ENCODE measurements at regions not wholly inside any gene's neighbourhood (a gene's known extent, or its start where the extent isn't known, plus 50 kb on each side); places are given as distances from the start of the nearest gene placed in this dataset.
A peak's percentile ranks its signal among the peaks of the same experiment; 100 is the strongest.

DNA sequence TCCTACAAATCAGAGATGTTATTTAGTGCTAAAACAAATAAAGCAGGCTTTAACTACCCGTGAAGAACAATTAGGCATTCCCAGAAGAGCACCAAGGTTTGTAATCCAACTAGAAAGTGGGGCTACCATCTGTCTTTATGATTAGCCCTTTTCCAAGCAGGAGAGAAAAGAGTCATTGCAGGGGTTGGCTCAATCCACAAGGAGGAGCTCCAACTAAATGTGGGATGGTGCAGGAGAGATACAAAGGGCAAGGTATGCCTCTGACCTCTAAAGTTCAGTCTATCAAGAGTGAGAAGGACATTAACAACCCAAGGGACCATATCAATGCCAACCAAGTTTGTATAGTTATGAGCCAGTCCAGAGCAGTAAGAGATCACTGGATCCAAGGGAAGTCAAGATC is 382.7 kb upstream of the DUSP10 start:
- no peak for TF ChIP-seq POLR2A (IDR thresholded peaks at IDR 0.05)
- TF ChIP-seq, protein P1, sequence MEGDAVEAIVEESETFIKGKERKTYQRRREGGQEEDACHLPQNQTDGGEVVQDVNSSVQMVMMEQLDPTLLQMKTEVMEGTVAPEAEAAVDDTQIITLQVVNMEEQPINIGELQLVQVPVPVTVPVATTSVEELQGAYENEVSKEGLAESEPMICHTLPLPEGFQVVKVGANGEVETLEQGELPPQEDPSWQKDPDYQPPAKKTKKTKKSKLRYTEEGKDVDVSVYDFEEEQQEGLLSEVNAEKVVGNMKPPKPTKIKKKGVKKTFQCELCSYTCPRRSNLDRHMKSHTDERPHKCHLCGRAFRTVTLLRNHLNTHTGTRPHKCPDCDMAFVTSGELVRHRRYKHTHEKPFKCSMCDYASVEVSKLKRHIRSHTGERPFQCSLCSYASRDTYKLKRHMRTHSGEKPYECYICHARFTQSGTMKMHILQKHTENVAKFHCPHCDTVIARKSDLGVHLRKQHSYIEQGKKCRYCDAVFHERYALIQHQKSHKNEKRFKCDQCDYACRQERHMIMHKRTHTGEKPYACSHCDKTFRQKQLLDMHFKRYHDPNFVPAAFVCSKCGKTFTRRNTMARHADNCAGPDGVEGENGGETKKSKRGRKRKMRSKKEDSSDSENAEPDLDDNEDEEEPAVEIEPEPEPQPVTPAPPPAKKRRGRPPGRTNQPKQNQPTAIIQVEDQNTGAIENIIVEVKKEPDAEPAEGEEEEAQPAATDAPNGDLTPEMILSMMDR (IDR thresholded peaks at IDR 0.05): peak in 2 of 4 experiments; percentile 31 to 42
- no peak for TF ChIP-seq POLR2AphosphoS5 (IDR thresholded peaks at IDR 0.05)

All from prostate gland (tissue), 2 donors.